Adrenal gland (tissue), 9 donors: ENCODE measurements at regions not wholly inside any gene's neighbourhood (a gene's known extent, or its start where the extent isn't known, plus 50 kb on each side); places are given as distances from the start of the nearest gene placed in this dataset.
"Not testable (repeated sequence)": the region's sequence is repeated elsewhere in the genome, so short reads cannot be mapped to it uniquely, and the experiment has no call there.

Experiments
- DNase-seq, 7 donors: peaks; one replicate each; pipeline ENCODE4 v3.0.0-alpha.2; 2019 to 2020
- H3K27ac ChIP-seq, 5 donors: fragments of 200-600 bp; sonication (generic) in 4 of 5; 1 replicate in 3 of 5; 2 replicates in 2 of 5; pipeline versions ENCODE4 v1.5.1 to v1.8.0; 2016 to 2020; ENCODE audit warnings: mild to moderate bottlenecking in 1 of 5
- H3K27me3 ChIP-seq: fragments of 200-600 bp; 2 replicates; pipeline ENCODE4 v1.8.0; 2021
- H3K36me3 ChIP-seq, 2 donors: fragments of 200-600 bp; replicated peaks in 1 of 2; 1 replicate in 1 of 2; 2 replicates in 1 of 2; pipeline versions ENCODE4 v1.5.1 to v1.8.0; 2018 to 2022
- H3K4me1 ChIP-seq, 2 donors: fragments of 200-600 bp; replicated peaks in 1 of 2; 1 replicate in 1 of 2; 2 replicates in 1 of 2; pipeline versions ENCODE4 v1.5.1 to v1.8.0; 2018 to 2021
- H3K4me3 ChIP-seq, 4 donors: fragments of 200-600 bp; sonication (generic) in 3 of 4; one replicate each; pipeline ENCODE4 v1.5.1; 2016 to 2018
- H3K9me3 ChIP-seq, 3 donors: fragments of 200-600 bp; sonication (generic) in 1 of 3; replicated peaks in 1 of 3; 1 replicate in 2 of 3; 2 replicates in 1 of 3; pipeline versions ENCODE4 v1.5.1 to v1.8.0; 2016 to 2021
- CTCF ChIP-seq, 6 experiments: fragments of 450-650 bp in 4 of 6; fragments of 200-600 bp in 2 of 6; sonication (generic) in 1 of 6; IDR thresholded peaks; 1 replicate in 5 of 6; 2 replicates in 1 of 6; pipeline versions ENCODE4 v1.5.1 to v1.8.0; 2016 to 2021; ENCODE audit warnings: antibody characterized with exemption in 6 of 6, mild to moderate bottlenecking in 2 of 6, moderate library complexity in 1 of 6
- POLR2A ChIP-seq, 2 donors: fragments of 450-650 bp; IDR thresholded peaks; one replicate each; pipeline ENCODE4 v1.6.1; 2017; ENCODE audit warnings: antibody characterized with exemption in 2 of 2, mild to moderate bottlenecking in 2 of 2, moderate library complexity in 1 of 2
- WGBS, 4 donors: extraction: QIAGEN DNeasy Blood & Tissue Kit in 2 of 4; methylation state at CpG; one replicate each; pipeline versions ENCODE4 v1.1.5 to v1.1.7; 2013 to 2017; 5-methylcytosine and 5-hydroxymethylcytosine counted together
- intact Hi-C, 2 donors: fragments of 100-400 bp; cut with DNase I; formaldehyde crosslinking; loops; one replicate each; pipeline versions ENCODE4 v1.14.1 to v1.15.0; 2022 to 2023
- donor health status: healthy with polysubstance abuse.
- donor health status: Bipolar disorder and iron deficiency.
- donor health status: DM: yes; HTN: yes; CAD: no.
- donor health status: DM: no; HTN: no; CAD: no.
- donor health status: DM: no; HTN: no; CAD: no.

DNA sequence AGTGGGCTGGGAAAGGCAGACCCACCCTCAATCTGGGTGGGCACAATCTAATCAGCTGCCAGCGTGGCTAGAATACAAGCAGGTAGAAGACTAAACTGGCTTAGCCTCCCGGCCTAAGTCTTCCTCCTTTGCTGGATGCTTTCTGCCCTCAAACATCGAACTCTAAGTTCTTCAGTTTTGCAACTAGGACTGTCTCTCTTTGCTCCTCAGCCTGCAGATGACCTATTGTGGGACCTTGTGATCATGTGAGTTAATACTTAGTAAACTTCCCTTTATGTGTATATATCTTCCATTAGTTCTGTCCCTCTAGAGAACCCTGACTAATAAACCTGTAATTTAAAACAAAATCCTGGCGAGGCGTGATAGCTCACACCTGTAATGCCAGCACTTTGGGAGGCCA is 51.8 kb upstream of the SLC39A8 start:
- H3K36me3 ChIP-seq, H3K27ac ChIP-seq, H3K4me1 ChIP-seq, intact Hi-C loops, DNase-seq, H3K9me3 ChIP-seq, H3K27me3 ChIP-seq, H3K4me3 ChIP-seq: not testable (repeated sequence)
- 77 to 94% (median 88%) methylated on average over 5 of the region's 5 CpGs for WGBS, 4 donors

DNA sequence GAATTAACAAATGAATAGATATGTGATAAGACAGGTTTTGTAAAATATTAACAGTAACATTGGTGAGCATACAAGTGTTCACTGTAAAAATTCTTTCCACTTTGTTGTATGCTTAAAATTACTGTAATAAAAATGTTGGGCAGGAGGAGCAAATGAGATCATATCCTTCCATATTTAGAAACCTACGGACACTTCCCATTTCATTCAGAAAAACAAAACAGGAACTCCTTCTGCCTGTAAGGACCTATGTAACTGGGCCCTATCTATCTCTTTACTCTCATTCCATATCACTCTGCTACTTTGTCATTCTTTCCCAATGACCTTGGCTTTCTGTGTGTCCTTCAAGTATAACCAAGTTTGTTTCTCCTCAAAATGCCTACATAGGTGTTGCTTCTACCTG is 53.7 kb upstream of the SLC39A8 start:
- intact Hi-C loops, result no loop called here
- Histone ChIP-seq H3K9me3 (no peaks in the 10 kb centered on the region), H3K4me1 (no peaks in the 10 kb centered on the region), H3K36me3 (no peaks in the 10 kb centered on the region), H3K27me3 (no peaks in the 10 kb centered on the region), H3K27ac (no peak overlapping the region), H3K4me3 (no peak overlapping the region)
- TF ChIP-seq POLR2A (IDR thresholded peaks at IDR 0.05) (no peak), CTCF (IDR thresholded peaks at IDR 0.05) (no peak)
- WGBS, 4 donors, result 42 to 59% (median 50%) methylated on average over 1 of the region's 1 CpG
- DNase-seq, result no peak

DNA sequence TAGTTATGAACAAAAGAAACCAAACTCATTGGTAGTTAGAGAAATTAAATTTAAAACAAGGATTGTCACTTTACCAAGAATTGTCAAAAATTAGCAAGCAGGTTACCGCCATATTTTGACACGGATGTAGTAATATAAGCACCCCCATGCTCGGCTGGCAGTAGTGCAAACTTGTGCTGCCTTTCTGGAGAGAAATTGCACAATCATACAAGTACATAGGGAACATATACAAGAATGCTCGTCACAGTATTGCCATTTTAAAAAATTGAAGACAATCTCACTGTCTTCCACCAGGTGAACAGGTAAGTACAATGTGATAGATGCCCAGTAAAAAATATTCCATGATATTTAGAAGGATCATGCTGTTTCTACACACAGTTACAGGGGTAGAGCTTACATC is 55.6 kb upstream of the SLC39A8 start:
- intact Hi-C loops, result no loop called here
- Histone ChIP-seq H3K9me3 (no peaks in the 10 kb centered on the region), H3K4me1 (no peaks in the 10 kb centered on the region), H3K27me3 (no peaks in the 10 kb centered on the region), H3K27ac (no peak overlapping the region), H3K36me3 (no peaks in the 10 kb centered on the region), H3K4me3 (no peak overlapping the region)
- no peak for DNase-seq
- no peak for TF ChIP-seq POLR2A (IDR thresholded peaks at IDR 0.05)
- no peak for TF ChIP-seq CTCF (IDR thresholded peaks at IDR 0.05)
- WGBS, 4 donors, result 73 to 91% (median 82%) methylated on average over 4 of the region's 4 CpGs

- Histone ChIP-seq H3K27ac (no peak overlapping the region), H3K27me3 (no peaks in the 10 kb centered on the region), H3K4me3 (no peak overlapping the region), H3K36me3 (no peaks in the 10 kb centered on the region), H3K9me3 (no peaks in the 10 kb centered on the region), H3K4me1 (no peaks in the 10 kb centered on the region)
- intact Hi-C loops, result no loop called here
- TF ChIP-seq CTCF (IDR thresholded peaks at IDR 0.05), result no peak
- WGBS, 4 donors, result 84 to 89% (median 87%) methylated on average over 2 of the region's 2 CpGs
- DNase-seq, result no peak
These were observed 56.9 kb upstream of the SLC39A8 start for GRCh38 chr4:102402223-102402622.

DNA sequence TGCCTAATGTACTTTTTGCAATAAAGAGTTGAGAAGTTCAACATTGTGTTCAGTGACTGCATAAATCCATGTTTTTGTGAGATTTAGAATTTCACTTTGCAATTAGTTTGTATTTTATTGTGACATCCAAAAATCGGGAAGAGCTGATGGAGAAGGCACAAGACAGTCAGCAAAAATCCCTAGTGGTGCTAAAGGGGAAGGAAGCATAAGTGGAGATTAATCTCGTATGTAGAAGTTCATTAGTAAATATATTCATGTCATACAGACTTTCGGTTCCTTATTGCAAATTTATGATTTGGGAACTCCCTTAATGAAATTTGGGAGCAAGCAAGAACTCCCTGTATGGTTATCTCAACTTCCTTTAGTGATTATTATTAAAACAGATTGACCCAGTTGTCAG is 57.8 kb upstream of the SLC39A8 start:
- H3K4me1 ChIP-seq, result no peaks in the 10 kb centered on the region
- 60 to 71% (median 66%) methylated on average over 3 of the region's 3 CpGs for WGBS, 4 donors
- H3K27ac ChIP-seq, result no peak overlapping the region
- H3K27me3 ChIP-seq, result no peaks in the 10 kb centered on the region
- H3K9me3 ChIP-seq, result no peaks in the 10 kb centered on the region
- H3K4me3 ChIP-seq, result no peak overlapping the region
- no peaks in the 10 kb centered on the region for H3K36me3 ChIP-seq
- no peak for DNase-seq
- no peak for TF ChIP-seq CTCF (IDR thresholded peaks at IDR 0.05)
- TF ChIP-seq POLR2A (IDR thresholded peaks at IDR 0.05), result no peak
- intact Hi-C loops, result no loop called here
